Activated naive CD4-positive, alpha-beta T cell treated with anti-CD3 and anti-CD28 coated beads for 36 hours (primary cell): ENCODE measurements at regions not wholly inside any gene's neighbourhood (a gene's known extent, or its start where the extent isn't known, plus 50 kb on each side); places are given as distances from the start of the nearest gene placed in this dataset.
A peak's percentile ranks its signal among the peaks of the same experiment; 100 is the strongest.

Experiments
- CTCF ChIA-PET: fragments of 350-600 bp; sonication (Branson Sonifier 250); formaldehyde crosslinking; loops from one replicate; lab custom pipeline; 2021; ENCODE audit warnings: antibody characterized with exemption; lab: Charles Lee
- DNase-seq: peaks from one replicate; pipeline ENCODE4 v3.0.0-alpha.2; 2020
- H3K27ac Mint-ChIP-seq: one replicate; pipeline ENCODE4 v1.8.0; 2021; ENCODE audit warnings: mild to moderate bottlenecking, mixed read lengths
- H3K27me3 Mint-ChIP-seq: one replicate; pipeline ENCODE4 v1.8.0; 2021; ENCODE audit warnings: low read depth, mixed read lengths
- H3K36me3 Mint-ChIP-seq: one replicate; pipeline ENCODE4 v1.8.0; 2021; ENCODE audit warnings: low read depth, mixed read lengths
- H3K4me1 Mint-ChIP-seq: one replicate; pipeline ENCODE4 v1.8.0; 2021; ENCODE audit warnings: low read depth, mixed read lengths
- H3K4me3 Mint-ChIP-seq: one replicate; pipeline ENCODE4 v1.8.0; 2021; ENCODE audit warnings: mild to moderate bottlenecking, moderate library complexity, mixed read lengths
- H3K9me3 Mint-ChIP-seq: one replicate; pipeline ENCODE4 v1.8.0; 2021; ENCODE audit warnings: mixed read lengths
- intact Hi-C: fragments of 100-400 bp; cut with micrococcal nuclease; formaldehyde crosslinking; loops from one replicate; pipeline ENCODE4 v1.15.1; 2023

DNA sequence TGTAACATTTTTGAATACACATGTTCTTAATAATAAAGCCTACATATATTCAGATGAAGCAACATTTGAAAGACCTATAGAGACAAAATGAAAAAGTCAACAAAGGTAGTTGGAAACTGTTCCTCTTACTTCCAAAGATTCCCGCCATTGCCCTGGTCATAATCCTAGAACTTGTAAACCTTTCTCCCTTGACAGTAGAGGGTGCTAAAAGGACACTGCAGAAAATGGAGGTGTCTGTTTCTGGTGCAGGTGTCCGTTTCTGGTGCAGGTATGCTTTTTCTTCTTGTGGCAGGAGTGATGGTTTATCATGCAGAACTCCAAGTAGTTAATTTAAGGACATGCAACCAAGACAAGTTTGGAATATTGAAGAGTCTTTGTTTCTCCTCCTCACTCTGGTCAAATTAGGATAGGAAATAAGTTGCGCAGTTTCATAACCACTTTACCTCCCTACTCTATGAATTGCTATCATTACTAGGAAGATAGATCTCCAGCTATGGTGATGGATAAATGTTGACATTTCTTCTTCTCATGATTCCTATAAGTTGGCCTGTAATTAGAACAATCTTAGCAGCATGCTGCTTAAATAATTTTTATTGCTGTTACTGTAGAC, 56.0 kb upstream of the FAM174A start:
- H3K4me1 Mint-ChIP-seq, result no peaks in the 10 kb centered on the region
- CTCF ChIA-PET, result interaction anchor here (1.3 kb wide), 1 partner anchor 912 kb away, joined by 4 read pairs; no protein-coding TSS in a partner anchor
- H3K27ac Mint-ChIP-seq, result no peak overlapping the region
- H3K36me3 Mint-ChIP-seq, result no peaks in the 10 kb centered on the region
- no peak overlapping the region for H3K4me3 Mint-ChIP-seq
- no peaks in the 10 kb centered on the region for H3K9me3 Mint-ChIP-seq
- no peaks in the 10 kb centered on the region for H3K27me3 Mint-ChIP-seq
- peak; percentile 4 for DNase-seq
- intact Hi-C loops, result loop anchor here (1.0 to 5.0 kb wide), 4 partner anchors 422 to 1200 kb away; no protein-coding TSS in a partner anchor

DNA sequence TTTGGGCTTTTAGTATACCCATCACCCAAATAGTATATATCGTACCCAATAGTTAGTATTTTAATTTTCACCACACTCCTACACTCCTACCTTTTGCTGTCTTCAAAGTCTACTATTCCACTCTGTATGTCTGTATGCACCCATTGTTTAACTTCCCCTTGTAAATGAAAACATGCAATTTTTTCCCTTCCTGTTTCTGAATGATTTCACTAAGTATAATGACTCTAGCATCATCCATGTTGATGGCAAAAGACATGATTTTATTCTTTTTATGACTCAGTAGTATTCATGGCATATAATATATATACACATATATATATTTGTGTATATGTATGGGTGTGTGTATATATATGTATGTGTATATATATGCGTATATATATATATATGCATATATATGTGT, 63.1 kb upstream of the FAM174A start:
- no peaks in the 10 kb centered on the region for H3K36me3 Mint-ChIP-seq
- H3K27ac Mint-ChIP-seq, result no peak overlapping the region
- no peaks in the 10 kb centered on the region for H3K27me3 Mint-ChIP-seq
- CTCF ChIA-PET, result no interaction called here
- H3K4me1 Mint-ChIP-seq, result peaks cover 2% of the 10 kb centered on the region
- no peak overlapping the region for H3K4me3 Mint-ChIP-seq
- no peak for DNase-seq
- H3K9me3 Mint-ChIP-seq, result no peaks in the 10 kb centered on the region
- intact Hi-C loops, result no loop called here

DNA sequence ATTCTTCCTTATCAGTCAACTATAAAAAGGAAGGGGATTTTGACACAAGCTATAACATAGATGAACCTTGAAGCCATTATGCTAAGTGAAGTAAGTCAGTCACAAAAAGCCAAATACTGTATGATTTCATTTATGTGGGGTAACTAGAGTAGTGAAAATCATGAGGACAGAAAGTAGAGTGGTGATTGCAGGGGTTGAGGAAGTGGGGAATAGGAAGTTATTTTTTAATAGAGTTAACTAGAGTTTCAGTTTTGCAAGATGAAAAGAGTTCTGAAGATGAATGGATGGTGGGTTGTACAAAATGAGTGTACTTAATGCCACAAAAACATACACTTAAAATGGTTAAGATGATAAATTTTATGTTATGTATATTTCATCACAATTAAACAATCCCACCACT, 65.4 kb upstream of the FAM174A start:
- Mint-ChIP-seq H3K4me3 (no peak overlapping the region), H3K9me3 (no peaks in the 10 kb centered on the region), H3K4me1 (peaks cover 2% of the 10 kb centered on the region), H3K27me3 (peaks cover 3% of the 10 kb centered on the region), H3K27ac (no peak overlapping the region), H3K36me3 (no peaks in the 10 kb centered on the region)
- DNase-seq, result no peak
- intact Hi-C loops, result no loop called here
- CTCF ChIA-PET, result no interaction called here

DNA sequence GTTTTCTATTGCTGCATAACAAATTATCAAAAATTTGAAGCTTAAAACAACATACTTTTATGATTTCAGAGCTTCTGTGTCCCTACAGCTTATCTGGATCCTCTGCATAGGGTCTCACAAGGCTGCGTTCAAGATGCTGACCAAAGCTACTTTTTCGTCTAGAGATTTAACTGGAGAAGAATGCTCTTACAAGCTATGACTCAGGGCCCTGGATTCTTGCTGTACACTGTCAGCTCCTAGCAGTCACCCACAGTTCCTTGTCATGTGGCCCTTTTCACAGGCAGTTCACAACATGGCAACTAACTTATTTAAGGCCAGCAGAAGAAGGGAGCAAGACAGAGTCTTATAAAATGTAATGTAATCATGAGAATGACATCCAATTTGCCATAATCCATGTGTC, 70.8 kb upstream of the FAM174A start:
- Mint-ChIP-seq H3K4me1 (no peaks in the 10 kb centered on the region), H3K36me3 (no peaks in the 10 kb centered on the region), H3K9me3 (peaks cover 4% of the 10 kb centered on the region), H3K27me3 (peaks cover 3% of the 10 kb centered on the region), H3K4me3 (no peak overlapping the region), H3K27ac (no peak overlapping the region)
- CTCF ChIA-PET, result no interaction called here
- DNase-seq, result no peak
- intact Hi-C loops, result no loop called here

DNA sequence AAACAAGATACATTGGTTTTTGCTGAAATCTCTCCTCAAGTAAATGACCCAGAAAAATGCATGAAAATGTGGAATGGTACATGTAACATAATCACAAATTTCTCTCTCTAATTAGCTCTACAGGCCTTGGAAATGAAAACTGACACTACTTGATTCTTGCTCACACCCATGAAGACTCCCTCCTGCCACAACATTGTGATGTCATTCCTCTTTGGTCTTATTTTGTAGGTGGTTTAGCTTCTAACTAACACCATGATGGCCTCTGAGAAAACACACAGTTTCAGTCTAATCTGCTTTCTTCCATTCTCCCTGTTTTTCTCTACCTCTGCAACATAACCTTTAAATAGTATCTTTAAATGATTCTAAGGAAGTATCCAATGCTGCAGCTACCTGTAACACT, 78.6 kb upstream of the FAM174A start:
- CTCF ChIA-PET, result no interaction called here
- Mint-ChIP-seq H3K4me3 (no peak overlapping the region), H3K27ac (no peak overlapping the region), H3K27me3 (no peaks in the 10 kb centered on the region), H3K36me3 (no peaks in the 10 kb centered on the region), H3K4me1 (no peaks in the 10 kb centered on the region), H3K9me3 (peaks cover 4% of the 10 kb centered on the region)
- intact Hi-C loops, result no loop called here
- DNase-seq, result no peak

DNA sequence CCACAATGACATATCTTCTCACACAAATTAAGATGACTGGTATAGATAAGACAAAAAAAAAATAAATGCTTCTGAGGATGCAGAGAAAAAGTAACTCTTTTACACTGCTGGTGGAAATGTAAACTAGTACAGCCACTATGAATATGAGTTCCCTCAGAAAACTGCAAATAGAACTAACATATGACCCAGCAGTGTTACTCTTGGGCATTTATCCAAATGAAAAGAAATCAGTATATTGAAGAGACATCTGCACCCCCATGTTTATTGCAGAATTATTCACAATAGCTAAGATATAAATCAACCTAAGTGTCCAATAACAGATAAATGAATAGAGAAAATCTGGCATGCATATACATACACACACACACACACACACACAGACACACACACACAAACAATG, 83.0 kb upstream of the FAM174A start:
- intact Hi-C loops, result no loop called here
- no peaks in the 10 kb centered on the region for H3K4me1 Mint-ChIP-seq
- no peak for DNase-seq
- H3K9me3 Mint-ChIP-seq, result no peaks in the 10 kb centered on the region
- H3K4me3 Mint-ChIP-seq, result no peak overlapping the region
- H3K36me3 Mint-ChIP-seq, result no peaks in the 10 kb centered on the region
- no peaks in the 10 kb centered on the region for H3K27me3 Mint-ChIP-seq
- CTCF ChIA-PET, result interaction anchor here (0.6 kb wide), 1 partner anchor 48 kb away, joined by 5 read pairs; no protein-coding TSS in a partner anchor
- no peak overlapping the region for H3K27ac Mint-ChIP-seq

DNA sequence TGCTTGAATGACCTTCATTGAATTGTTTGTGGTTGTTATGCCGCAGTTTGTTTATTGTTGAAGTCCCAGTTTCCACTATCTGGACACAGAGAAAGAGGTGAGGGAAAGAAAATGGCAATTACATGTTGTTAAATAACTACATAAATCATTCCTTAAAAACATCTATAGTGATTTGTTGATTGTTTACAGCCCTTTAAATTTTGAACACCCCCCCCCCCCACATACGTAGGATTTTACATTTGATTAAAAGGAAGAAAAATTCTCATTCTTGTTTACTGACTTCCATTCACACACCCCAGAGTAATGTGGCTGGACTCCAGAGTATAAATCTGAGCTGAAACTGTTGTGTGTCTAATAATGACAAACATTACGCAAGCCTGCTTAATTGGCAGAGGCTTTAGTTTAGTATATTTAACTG, 87.1 kb upstream of the FAM174A start:
- CTCF ChIA-PET, result interaction anchor here (1.4 kb wide), 1 partner anchor 17 kb away, joined by 5 read pairs; no protein-coding TSS in a partner anchor
- no peak for DNase-seq
- Mint-ChIP-seq H3K36me3 (no peaks in the 10 kb centered on the region), H3K4me1 (no peaks in the 10 kb centered on the region), H3K4me3 (no peak overlapping the region), H3K9me3 (no peaks in the 10 kb centered on the region), H3K27me3 (no peaks in the 10 kb centered on the region), H3K27ac (no peak overlapping the region)
- intact Hi-C loops, result no loop called here

DNA sequence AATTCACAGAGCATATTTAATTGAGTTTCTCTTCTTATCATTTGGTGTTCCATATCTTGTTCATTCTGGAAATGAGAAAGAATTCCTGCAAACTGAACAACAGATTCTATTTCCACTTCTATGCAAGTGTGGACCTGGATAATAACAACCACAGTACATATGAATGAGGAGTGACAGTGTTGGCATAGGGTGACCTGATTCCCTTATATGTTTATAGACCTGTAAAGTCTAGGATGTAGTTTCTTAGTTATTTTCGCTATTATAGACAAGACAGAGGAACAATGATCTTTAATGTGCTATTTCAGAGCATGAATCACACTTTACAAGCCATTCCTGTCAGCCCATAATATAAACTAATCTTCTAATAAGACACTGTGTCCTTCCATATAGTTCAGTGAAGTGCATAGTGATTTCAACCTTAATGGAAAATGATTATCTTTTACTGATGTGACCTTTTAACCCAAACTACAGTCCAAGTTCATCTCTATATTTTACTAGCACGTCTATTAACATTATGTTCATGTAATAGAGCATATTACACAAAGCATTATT, 88.2 kb upstream of the FAM174A start:
- CTCF ChIA-PET, result interaction anchor here (0.6 kb wide), 1 partner anchor 681 kb away, joined by 3 read pairs; no protein-coding TSS in a partner anchor
- H3K27ac Mint-ChIP-seq, result no peak overlapping the region
- DNase-seq, result no peak
- H3K9me3 Mint-ChIP-seq, result no peaks in the 10 kb centered on the region
- intact Hi-C loops, result no loop called here
- no peaks in the 10 kb centered on the region for H3K4me1 Mint-ChIP-seq
- no peaks in the 10 kb centered on the region for H3K36me3 Mint-ChIP-seq
- no peaks in the 10 kb centered on the region for H3K27me3 Mint-ChIP-seq
- H3K4me3 Mint-ChIP-seq, result no peak overlapping the region

DNA sequence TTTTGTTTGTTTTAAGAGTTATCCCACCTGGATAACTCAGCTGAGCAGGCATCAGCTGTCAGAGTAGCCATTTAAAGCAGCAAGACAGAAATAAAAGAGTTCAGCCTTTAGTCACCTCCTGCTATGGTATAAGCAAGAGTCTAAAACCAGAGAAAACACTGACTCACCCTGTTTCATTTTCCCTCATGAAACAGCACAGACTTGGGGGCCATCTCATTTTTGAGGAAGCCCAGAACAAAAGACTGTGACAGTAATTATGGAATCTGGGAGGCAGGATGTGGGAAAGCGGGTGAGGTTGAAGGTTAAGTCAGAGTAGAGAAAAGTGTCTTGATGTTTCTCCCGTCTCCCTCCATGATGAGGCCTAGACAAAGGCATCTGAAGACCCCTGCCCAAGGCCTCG, 90.2 kb upstream of the FAM174A start:
- Mint-ChIP-seq H3K27ac (no peak overlapping the region), H3K9me3 (no peaks in the 10 kb centered on the region), H3K27me3 (no peaks in the 10 kb centered on the region), H3K4me1 (no peaks in the 10 kb centered on the region), H3K4me3 (no peak overlapping the region), H3K36me3 (no peaks in the 10 kb centered on the region)
- DNase-seq, result no peak
- intact Hi-C loops, result no loop called here
- CTCF ChIA-PET, result interaction anchor here (1.2 kb wide), 1 partner anchor 15 kb away, joined by 3 read pairs; no protein-coding TSS in a partner anchor

DNA sequence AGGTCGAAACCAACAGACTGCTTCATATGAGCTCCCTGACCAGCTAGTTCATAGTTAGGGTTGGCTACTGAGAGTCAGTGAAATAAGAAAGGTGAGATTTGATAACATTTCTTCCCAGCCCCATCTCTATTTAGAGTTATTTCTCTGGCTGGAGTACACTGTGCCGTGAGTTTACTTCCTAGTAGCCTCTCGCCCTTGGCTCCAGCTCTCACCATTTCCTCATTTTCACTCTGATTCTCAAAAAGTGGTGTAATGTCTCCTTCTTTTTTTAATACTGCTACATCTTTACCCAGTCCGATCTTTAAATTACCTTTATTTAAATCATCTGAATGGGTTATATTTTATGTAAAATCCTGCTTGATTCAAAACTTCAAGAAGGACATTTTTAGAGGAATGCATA, 100.4 kb upstream of the FAM174A start:
- no peak for DNase-seq
- Mint-ChIP-seq H3K9me3 (no peaks in the 10 kb centered on the region), H3K4me3 (no peak overlapping the region), H3K27ac (no peak overlapping the region), H3K4me1 (no peaks in the 10 kb centered on the region), H3K36me3 (no peaks in the 10 kb centered on the region), H3K27me3 (no peaks in the 10 kb centered on the region)
- CTCF ChIA-PET, result no interaction called here
- intact Hi-C loops, result loop anchor here (10.0 kb wide), 1 partner anchor 1330 kb away; no protein-coding TSS in a partner anchor

DNA sequence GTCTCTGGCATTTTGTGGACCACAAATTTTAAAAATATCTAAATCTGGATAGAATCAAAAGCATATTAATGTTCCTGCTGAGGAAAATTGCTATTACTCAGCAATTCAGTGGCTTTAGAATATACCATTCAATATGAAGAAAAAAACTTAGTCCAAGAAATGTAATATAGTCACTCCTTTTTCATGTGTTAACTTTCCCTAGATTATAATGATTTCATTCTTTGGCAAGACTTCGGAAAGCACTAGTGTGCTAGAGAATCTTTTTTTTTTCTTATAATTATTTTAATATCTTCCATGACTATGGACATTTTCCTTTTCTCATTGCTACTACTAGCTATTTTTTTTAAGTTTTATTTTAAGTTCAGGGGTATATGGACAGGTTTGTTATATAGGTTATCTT, 102.4 kb upstream of the FAM174A start:
- Mint-ChIP-seq H3K9me3 (no peaks in the 10 kb centered on the region), H3K36me3 (no peaks in the 10 kb centered on the region), H3K27ac (no peak overlapping the region), H3K4me1 (no peaks in the 10 kb centered on the region), H3K27me3 (no peaks in the 10 kb centered on the region), H3K4me3 (no peak overlapping the region)
- intact Hi-C loops, result loop anchor here (2.0 to 10.0 kb wide), 2 partner anchors 612 to 1328 kb away; no protein-coding TSS in a partner anchor
- CTCF ChIA-PET, result interaction anchor here (0.6 kb wide), 1 partner anchor 809 kb away, joined by 4 read pairs; no protein-coding TSS in a partner anchor
- no peak for DNase-seq

DNA sequence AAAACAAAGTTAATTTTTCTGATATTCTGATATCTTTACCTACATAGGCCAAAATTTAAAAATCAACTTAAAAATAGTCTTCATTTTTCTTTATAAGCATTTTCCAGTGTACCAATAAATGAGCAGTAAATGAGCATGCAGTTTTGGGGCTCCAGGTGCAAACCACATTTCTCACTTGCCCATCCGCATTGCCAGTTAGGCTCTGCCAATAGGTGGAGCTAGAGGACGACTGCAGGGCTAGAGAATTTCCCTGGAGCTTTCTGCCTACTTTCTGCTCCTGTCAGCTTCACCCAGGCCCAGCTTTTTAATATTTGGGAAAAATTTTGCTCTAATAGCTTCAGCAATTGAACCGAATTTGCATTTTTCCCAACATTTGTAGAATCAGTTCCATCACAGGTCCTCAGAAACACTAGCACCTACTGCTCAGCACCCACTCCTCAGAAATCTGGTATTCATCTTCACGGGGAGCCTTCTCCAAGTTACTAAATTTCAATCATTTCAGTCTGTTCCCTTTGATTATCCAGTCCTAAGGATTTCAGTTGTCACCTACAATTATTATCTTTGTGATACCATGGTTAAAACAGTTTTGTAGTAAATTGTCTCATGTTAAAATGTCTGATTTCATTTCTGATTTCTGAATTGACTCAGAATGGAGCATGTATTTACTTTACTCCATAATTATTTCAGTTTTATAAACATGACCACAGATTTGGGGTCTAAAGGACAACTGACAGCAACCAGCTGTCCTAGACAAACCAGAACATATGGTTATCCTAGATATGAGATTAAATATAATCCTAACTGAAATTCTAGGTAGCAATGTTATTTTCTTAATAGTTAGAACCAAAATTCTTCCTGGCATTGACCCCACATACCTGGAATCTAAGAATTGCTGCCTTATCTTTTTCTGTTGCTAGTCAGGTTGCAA, 104.6 kb upstream of the FAM174A start:
- Mint-ChIP-seq H3K27ac (no peak overlapping the region), H3K27me3 (no peaks in the 10 kb centered on the region), H3K9me3 (no peaks in the 10 kb centered on the region), H3K36me3 (peaks cover 1% of the 10 kb centered on the region), H3K4me1 (no peaks in the 10 kb centered on the region), H3K4me3 (no peak overlapping the region)
- peak; percentile 65 for DNase-seq
- intact Hi-C loops, result loop anchor here (2.0 to 10.0 kb wide), 3 partner anchors 960 to 1326 kb away; no protein-coding TSS in a partner anchor
- CTCF ChIA-PET, result interaction anchor here (0.6 to 1.4 kb wide), 12 partner anchors 11 to 1181 kb away, joined by 3 to 8 read pairs (median 3); partner anchors contain the start of gene FAM174A
